ENCODE measurements at regions not wholly inside any gene's neighbourhood (a gene's known extent, or its start where the extent isn't known, plus 50 kb on each side); places are given as distances from the start of the nearest gene placed in this dataset.

GRCh38 chr17:20702692-20703091 lies 123.2 kb downstream of the CDRT15L2 start:
- TF ChIP-seq CTCF (conservative IDR thresholded peaks at IDR 0.05 in 1 of 2, IDR thresholded peaks at IDR 0.05 in 1 of 2; ENCODE audit: low read depth in 1 of 2, low read length in 2 of 2): no peak
- TF ChIP-seq EZH2 (IDR thresholded peaks at IDR 0.05; ENCODE audit: low read length, missing control alignments): no peak
